Hematopoietic multipotent progenitor cell treated with erythropoietin and hydrocortisone succinate and interleukin-3 and kit ligand, for 4 days (in vitro differentiated cells): ENCODE measurements at regions not wholly inside any gene's neighbourhood (a gene's known extent, or its start where the extent isn't known, plus 50 kb on each side); places are given as distances from the start of the nearest gene placed in this dataset.
"Not testable (repeated sequence)": the region's sequence is repeated elsewhere in the genome, so short reads cannot be mapped to it uniquely, and the experiment has no call there.

Source experiments
- DNase-seq: peaks from one replicate; pipeline ENCODE4 v3.0.0-alpha.2; 2015

- no peak for DNase-seq
Measured at GRCh38 chr4:156146571-156146970, 192.9 kb upstream of the CTSO start.

- DNase-seq: no peak
Measured at GRCh38 chr4:156144961-156145360, 191.3 kb upstream of the CTSO start.

DNA sequence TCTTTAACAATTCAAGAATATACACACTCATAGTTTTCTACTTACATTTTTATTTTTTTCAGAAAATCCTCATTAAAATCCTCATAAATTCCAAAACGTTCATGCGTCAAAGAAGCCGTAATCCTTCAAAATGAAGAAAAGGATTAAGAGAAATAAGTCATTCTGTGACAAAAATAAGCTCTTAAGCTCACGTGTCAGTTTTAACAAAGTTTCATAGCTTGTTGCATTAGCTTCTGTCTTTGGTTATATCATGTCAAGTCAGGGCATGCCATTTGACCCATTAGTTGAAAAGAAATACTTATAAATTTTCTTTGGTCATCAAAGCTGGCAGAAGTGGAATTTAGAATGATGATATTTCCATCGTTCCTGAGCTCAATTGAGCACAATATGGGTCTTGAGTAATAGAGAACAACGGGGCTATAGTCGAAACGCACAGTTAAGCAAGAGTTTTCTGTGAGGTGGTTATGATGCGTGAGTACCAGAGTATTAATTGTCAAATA lies 185.2 kb upstream of the CTSO start:
- DNase-seq: no peak

- no peak for DNase-seq
Measured at GRCh38 chr4:156137679-156138473, 184.2 kb upstream of the CTSO start.

DNA sequence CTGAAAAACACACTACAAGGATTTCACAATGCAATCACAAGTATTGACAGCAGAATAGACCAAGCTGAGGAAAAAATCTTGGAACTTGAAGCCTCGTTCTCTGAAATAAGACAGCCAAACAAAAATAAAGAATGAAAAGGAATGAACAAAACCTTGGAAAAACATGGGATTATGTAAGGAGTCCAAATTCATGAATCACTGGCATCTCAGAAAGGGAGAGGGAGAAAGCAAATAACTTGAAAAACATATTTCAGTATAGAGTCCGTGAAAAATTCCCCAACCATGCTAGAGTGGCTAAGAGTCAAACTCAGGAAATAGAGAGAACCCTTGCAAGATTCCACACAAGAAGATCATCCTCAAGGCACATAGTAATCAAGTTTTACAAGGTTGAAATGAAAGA lies 178.5 kb upstream of the CTSO start:
- no peak for DNase-seq

DNA sequence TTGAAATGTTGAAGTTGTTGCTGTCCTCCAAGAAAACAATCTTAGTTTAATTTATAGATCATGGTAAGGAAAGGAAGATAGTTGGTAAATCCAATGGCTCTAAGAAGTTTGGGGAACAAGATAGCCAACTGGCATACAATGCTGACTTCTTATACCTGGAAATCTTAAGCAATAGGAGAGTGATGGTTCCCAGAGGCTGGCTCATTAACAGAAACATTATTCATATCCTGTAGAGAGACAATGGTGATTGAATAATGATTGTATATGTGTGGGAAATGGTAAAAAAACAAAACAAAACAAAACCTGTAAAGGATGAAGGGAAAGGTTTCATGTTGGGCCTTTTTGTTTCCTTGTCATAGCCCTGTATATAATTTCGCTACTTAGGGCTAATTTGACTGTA lies 174.9 kb upstream of the CTSO start:
- no peak for DNase-seq

DNA sequence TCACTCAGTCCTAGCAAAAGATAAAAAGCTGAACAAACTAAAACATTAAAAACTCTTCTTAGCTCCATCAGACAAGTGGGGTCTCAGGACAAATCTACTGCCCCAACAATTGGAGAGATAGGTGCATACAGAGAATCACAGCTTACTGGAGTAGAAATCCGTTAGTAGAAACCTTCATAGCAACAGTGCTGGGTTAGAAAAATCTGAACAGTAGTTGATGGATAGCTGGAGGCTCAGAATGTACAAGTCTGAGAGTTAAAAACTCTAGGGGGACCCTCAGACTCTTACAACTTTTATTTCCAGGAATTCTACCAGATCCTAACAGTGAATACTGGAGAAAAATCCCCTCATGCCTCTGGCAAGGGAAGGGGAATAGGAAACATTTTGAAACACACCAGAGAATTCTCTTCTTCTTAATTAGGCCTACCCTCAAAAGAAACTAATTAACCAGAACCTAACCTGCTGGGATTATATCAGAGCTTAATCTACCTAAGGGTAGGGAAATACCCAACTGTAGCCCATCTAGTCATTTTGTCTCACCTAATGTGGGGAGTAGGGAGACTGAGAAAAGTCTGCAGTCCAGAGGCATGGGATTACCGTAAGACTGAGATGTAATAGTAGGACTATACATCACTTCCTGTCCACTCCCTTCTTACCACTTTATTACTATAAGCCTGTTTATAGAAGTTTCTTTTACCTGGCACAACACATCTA lies 165.0 kb upstream of the CTSO start:
- DNase-seq: no peak

GRCh38 chr4:156117743-156118142 lies 164.1 kb upstream of the CTSO start:
- DNase-seq: no peak

- DNase-seq: no peak
Measured at GRCh38 chr4:156116991-156117390, 163.3 kb upstream of the CTSO start.

DNA sequence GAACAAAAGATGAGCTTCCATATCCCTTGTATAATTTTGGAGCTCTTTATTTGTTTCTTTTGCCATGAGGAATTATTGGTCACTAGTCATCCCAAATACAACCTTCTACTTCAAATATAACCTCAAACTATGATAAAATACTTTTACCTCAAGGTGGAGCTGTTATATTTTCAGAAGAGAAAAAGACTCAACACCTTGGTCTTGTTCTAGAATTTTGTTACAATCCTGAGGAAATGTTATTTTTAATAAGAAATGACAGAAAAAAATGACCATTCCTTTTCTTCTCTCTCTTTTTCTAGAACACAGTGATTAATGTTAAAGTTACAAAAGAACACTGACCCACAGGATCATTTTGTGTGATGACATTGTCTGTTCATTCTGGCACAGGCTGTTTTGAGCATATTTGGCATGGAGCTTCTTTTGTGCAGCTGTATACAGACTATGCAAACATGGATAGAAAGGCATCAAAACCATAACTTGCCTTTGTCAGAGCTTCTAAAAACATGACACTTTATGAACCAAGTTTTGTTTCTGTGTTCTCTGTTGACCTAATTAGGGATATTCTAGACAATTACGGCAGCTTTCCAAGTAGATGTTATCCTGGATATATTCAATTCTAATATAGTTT lies 159.6 kb upstream of the CTSO start:
- DNase-seq: peak; percentile 35

DNA sequence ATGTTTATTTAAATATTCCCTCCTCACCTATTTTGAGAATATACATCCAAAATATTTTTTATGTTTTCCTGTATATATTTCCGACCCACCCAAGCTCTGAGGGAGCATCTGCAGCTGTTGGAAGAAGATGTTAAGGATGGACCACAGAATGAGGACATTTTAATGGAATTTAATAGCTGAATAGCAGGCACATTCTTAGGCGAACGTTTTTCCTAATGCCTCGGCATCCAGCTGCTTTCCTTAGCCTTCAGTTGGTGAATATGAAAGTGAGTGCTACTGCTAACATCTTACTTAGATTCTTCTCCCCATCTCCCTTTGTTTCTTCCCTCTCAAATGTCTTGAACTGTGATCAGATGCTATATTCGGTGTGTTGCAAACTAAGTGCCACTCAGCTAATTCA lies 158.0 kb upstream of the CTSO start:
- no peak for DNase-seq

- peak; percentile 63 for DNase-seq
Measured at GRCh38 chr4:156109943-156110900, 156.6 kb upstream of the CTSO start.

DNA sequence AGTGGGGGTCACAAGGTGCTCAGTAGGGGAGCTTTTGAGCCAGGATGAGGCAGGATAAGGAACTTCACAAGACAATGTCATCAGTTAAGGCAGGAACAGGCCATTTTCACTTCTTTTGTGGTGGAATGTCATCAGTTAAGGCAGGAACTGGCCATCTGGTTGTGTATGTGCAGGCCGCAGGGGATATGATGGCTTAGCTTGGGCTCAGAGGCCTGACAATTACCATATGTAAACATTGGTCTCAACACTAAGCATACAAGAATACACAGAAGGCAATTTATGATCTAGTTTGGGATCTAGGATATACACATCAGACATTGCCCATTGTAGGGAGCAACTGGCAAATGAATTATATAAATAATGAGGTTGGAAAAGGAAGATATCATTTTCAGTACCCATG lies 155.4 kb upstream of the CTSO start:
- DNase-seq: not testable (repeated sequence)

GRCh38 chr4:156103311-156103710 lies 149.6 kb upstream of the CTSO start:
- DNase-seq: no peak

GRCh38 chr4:156102411-156102810 lies 148.7 kb upstream of the CTSO start:
- DNase-seq: no peak

- no peak for DNase-seq
Measured at GRCh38 chr4:156101571-156101970, 147.9 kb upstream of the CTSO start.

DNA sequence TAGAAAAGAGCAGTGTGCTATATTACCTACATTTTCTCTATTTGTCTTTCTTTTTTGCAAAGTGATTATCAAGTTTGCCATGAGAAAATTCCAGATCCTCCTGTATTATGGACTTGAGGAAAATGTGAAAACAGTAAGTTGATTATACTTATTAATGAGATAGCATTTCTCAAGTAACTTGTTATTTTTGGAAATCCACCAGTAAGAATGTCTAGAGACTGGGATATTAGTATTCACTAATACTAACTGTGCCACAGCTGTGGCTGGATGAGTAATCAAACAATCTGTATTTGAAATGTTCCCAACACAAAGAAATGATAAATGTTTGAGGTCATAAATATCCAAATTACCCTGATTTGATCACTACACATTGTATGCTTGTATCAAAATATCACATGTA lies 147.0 kb upstream of the CTSO start:
- no peak for DNase-seq

- no peak for DNase-seq
Measured at GRCh38 chr4:156098805-156099204, 145.1 kb upstream of the CTSO start.

- no peak for DNase-seq
Measured at GRCh38 chr4:156085100-156085499, 131.4 kb upstream of the CTSO start.

DNA sequence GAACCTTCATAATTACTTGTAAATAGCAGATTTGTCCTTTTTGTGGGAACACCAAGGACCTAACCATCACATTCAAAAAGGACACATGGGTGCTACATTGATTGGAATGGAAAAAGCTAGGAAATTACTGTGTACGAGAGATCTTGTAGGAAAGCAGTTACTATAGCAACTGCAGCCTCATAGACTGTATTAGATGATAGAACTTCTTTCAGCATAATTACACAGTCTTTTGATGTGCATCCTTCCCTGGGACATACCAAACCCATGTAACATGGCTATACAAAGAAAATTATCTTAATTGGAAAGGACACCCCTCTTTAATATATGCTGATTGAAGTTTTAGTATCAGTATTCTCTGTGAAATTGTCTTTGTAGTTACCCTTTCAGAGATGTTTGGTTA lies 130.7 kb upstream of the CTSO start:
- no peak for DNase-seq

- peak; percentile 56 for DNase-seq
Measured at GRCh38 chr4:156073976-156074375, 120.3 kb upstream of the CTSO start.

DNA sequence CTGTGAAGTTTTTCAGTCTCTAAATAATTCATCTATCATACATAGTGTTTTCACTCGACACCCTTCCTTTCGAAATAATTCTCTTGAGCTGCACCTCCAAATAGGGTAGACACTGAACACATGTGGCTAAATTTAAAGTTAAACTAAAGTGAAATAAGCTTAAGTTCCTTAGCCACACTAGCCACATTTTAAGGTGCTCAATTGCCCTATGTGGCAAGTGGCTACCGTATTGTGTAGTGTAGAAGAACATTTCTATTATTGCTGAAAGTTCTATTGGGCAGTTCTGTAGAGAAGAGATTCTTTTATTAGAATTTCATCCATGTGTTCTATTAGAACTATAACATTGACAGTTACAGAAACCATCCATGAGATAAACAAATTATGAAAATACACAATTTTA lies 107.0 kb upstream of the CTSO start:
- no peak for DNase-seq

GRCh38 chr4:156053174-156053573 lies 99.5 kb upstream of the CTSO start:
- no peak for DNase-seq
